ENCODE measurements at regions not wholly inside any gene's neighbourhood (a gene's known extent, or its start where the extent isn't known, plus 50 kb on each side); places are given as distances from the start of the nearest gene placed in this dataset.

DNA sequence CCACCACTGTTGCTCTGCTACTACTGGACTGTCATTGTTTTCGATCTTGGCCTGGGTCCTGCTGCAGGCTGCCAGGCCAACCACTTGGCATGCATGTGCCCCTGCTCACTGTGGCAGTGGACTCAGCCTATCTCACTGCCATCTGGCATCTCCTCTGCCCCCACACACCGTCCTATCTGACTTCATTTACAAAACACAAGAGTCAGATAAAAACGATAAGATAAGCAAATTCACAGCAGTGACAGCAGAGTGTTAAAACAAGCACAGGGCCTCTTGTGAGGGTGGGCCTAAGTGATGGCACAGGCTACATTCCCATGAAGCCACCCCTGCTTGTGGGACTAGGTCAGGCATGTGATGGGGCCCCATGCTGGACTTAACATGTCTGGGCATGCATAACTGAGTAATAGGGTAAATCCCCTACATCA, 68.1 kb downstream of the CRYGS start:
- no peaks in the 10 kb centered on the region; the same call in 1 of the 2 replicates for H3K27me3 Mint-ChIP-seq (ENCODE audit: low read depth)
- ChIA-PET CTCF (no interaction called here), POLR2A (no interaction called here)
- TF ChIP-seq, protein P1, sequence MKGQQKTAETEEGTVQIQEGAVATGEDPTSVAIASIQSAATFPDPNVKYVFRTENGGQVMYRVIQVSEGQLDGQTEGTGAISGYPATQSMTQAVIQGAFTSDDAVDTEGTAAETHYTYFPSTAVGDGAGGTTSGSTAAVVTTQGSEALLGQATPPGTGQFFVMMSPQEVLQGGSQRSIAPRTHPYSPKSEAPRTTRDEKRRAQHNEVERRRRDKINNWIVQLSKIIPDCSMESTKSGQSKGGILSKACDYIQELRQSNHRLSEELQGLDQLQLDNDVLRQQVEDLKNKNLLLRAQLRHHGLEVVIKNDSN (CRISPR knock-in tag; IDR thresholded peaks at IDR 0.05), result no peak
- TF ChIP-seq SMAD3 (CRISPR knock-in tag; IDR thresholded peaks at IDR 0.05; ENCODE audit: borderline replicate concordance) (no peak), CREB1 (CRISPR knock-in tag; IDR thresholded peaks at IDR 0.05) (no peak)
- TF ChIP-seq, protein P2, sequence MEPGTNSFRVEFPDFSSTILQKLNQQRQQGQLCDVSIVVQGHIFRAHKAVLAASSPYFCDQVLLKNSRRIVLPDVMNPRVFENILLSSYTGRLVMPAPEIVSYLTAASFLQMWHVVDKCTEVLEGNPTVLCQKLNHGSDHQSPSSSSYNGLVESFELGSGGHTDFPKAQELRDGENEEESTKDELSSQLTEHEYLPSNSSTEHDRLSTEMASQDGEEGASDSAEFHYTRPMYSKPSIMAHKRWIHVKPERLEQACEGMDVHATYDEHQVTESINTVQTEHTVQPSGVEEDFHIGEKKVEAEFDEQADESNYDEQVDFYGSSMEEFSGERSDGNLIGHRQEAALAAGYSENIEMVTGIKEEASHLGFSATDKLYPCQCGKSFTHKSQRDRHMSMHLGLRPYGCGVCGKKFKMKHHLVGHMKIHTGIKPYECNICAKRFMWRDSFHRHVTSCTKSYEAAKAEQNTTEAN (CRISPR knock-in tag; IDR thresholded peaks at IDR 0.05), result no peak
- no peak overlapping the region for H3K27ac Mint-ChIP-seq
- ATAC-seq, result no peak
- no peak overlapping the region for H3K4me3 Mint-ChIP-seq
- no peak for DNase-seq (ENCODE audit: low spot score)
- no peaks in the 10 kb centered on the region for H3K36me3 Mint-ChIP-seq
- peaks cover 2% of the 10 kb centered on the region; the same call in 1 of the 2 replicates for H3K4me1 Mint-ChIP-seq
- H3K9me3 Mint-ChIP-seq, result no peaks in the 10 kb centered on the region

DNA sequence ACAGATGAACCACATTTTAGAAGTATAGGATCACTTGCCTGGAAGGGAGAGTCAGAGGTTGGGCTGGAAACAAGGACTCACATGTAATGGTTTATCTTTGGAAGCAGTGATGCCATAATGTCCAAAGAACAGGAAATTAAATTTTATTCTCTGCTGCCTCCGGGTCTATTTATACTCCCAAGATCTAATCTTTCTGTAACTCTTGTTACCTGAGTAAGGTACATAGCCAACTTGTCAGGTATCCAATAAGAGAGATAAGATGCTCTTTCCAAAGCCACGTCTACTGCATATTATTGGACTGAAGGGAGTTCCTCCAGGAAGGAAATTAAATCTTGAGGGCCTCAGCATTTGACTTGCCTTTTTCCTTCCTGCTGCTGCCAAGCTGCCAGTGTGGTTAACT, 71.0 kb downstream of the CRYGS start:
- no peak for ATAC-seq
- DNase-seq (ENCODE audit: low spot score), result no peak
- POLR2A ChIA-PET, result no interaction called here
- Mint-ChIP-seq H3K36me3 (no peaks in the 10 kb centered on the region), H3K27me3 (ENCODE audit: low read depth) (no peaks in the 10 kb centered on the region; the same call in 1 of the 2 replicates), H3K27ac (no peak overlapping the region), H3K4me1 (peaks cover 2% of the 10 kb centered on the region; the same call in 1 of the 2 replicates), H3K9me3 (no peaks in the 10 kb centered on the region), H3K4me3 (no peak overlapping the region)
- CTCF ChIA-PET, result no interaction called here
- TF ChIP-seq, protein P3, sequence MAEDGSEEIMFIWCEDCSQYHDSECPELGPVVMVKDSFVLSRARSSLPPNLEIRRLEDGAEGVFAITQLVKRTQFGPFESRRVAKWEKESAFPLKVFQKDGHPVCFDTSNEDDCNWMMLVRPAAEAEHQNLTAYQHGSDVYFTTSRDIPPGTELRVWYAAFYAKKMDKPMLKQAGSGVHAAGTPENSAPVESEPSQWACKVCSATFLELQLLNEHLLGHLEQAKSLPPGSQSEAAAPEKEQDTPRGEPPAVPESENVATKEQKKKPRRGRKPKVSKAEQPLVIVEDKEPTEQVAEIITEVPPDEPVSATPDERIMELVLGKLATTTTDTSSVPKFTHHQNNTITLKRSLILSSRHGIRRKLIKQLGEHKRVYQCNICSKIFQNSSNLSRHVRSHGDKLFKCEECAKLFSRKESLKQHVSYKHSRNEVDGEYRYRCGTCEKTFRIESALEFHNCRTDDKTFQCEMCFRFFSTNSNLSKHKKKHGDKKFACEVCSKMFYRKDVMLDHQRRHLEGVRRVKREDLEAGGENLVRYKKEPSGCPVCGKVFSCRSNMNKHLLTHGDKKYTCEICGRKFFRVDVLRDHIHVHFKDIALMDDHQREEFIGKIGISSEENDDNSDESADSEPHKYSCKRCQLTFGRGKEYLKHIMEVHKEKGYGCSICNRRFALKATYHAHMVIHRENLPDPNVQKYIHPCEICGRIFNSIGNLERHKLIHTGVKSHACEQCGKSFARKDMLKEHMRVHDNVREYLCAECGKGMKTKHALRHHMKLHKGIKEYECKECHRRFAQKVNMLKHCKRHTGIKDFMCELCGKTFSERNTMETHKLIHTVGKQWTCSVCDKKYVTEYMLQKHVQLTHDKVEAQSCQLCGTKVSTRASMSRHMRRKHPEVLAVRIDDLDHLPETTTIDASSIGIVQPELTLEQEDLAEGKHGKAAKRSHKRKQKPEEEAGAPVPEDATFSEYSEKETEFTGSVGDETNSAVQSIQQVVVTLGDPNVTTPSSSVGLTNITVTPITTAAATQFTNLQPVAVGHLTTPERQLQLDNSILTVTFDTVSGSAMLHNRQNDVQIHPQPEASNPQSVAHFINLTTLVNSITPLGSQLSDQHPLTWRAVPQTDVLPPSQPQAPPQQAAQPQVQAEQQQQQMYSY (CRISPR knock-in tag; IDR thresholded peaks at IDR 0.05), result no peak
- TF ChIP-seq, protein P4, sequence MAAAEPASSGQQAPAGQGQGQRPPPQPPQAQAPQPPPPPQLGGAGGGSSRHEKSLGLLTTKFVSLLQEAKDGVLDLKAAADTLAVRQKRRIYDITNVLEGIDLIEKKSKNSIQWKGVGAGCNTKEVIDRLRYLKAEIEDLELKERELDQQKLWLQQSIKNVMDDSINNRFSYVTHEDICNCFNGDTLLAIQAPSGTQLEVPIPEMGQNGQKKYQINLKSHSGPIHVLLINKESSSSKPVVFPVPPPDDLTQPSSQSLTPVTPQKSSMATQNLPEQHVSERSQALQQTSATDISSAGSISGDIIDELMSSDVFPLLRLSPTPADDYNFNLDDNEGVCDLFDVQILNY (CRISPR knock-in tag; IDR thresholded peaks at IDR 0.05), result no peak
- TF ChIP-seq, protein P5, sequence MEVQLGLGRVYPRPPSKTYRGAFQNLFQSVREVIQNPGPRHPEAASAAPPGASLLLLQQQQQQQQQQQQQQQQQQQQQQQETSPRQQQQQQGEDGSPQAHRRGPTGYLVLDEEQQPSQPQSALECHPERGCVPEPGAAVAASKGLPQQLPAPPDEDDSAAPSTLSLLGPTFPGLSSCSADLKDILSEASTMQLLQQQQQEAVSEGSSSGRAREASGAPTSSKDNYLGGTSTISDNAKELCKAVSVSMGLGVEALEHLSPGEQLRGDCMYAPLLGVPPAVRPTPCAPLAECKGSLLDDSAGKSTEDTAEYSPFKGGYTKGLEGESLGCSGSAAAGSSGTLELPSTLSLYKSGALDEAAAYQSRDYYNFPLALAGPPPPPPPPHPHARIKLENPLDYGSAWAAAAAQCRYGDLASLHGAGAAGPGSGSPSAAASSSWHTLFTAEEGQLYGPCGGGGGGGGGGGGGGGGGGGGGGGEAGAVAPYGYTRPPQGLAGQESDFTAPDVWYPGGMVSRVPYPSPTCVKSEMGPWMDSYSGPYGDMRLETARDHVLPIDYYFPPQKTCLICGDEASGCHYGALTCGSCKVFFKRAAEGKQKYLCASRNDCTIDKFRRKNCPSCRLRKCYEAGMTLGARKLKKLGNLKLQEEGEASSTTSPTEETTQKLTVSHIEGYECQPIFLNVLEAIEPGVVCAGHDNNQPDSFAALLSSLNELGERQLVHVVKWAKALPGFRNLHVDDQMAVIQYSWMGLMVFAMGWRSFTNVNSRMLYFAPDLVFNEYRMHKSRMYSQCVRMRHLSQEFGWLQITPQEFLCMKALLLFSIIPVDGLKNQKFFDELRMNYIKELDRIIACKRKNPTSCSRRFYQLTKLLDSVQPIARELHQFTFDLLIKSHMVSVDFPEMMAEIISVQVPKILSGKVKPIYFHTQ (CRISPR knock-in tag; IDR thresholded peaks at IDR 0.05), result no peak

DNA sequence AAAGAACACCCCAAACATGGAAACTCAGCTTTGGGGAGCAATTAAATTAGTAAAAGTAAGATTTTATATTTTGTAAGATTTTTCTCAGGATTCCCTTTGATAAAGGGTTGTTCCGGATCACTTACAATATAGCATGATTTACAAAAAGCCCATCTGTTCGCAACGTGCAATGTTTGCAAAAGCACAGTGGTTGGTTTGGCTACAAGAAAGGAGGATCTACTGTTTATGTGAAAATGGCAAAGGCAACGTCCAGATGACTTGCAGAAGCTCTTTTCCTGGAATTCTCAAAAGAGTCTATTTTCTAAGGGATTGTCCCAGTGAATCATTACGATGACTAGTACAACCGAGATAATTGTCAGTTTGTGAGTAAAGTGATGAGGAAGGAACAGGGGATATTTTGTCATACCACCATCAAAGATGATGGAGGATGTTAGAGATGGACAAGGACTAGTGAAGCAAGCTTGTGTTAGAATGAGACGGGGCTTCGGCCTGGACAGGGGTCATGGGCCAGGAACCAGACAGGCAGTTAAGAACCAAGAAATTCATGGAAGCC, 71.6 kb downstream of the CRYGS start:
- Mint-ChIP-seq H3K27ac (no peak overlapping the region), H3K4me3 (no peak overlapping the region), H3K27me3 (ENCODE audit: low read depth) (no peaks in the 10 kb centered on the region; the same call in 1 of the 2 replicates), H3K4me1 (peaks cover 2% of the 10 kb centered on the region; the same call in 1 of the 2 replicates), H3K36me3 (no peaks in the 10 kb centered on the region), H3K9me3 (no peaks in the 10 kb centered on the region)
- ChIA-PET POLR2A (no interaction called here), CTCF (interaction anchor here (1.1 kb wide), 1 partner anchor 469 kb away, joined by 3 read pairs; no protein-coding TSS in a partner anchor)
- DNase-seq (ENCODE audit: low spot score), result no peak
- no peak for ATAC-seq
- TF ChIP-seq, protein P6, sequence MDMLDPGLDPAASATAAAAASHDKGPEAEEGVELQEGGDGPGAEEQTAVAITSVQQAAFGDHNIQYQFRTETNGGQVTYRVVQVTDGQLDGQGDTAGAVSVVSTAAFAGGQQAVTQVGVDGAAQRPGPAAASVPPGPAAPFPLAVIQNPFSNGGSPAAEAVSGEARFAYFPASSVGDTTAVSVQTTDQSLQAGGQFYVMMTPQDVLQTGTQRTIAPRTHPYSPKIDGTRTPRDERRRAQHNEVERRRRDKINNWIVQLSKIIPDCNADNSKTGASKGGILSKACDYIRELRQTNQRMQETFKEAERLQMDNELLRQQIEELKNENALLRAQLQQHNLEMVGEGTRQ (CRISPR knock-in tag; IDR thresholded peaks at IDR 0.05), result no peak
- TF ChIP-seq GRHL2 (CRISPR knock-in tag; IDR thresholded peaks at IDR 0.05; ENCODE audit: insufficient replicate concordance, severe bottlenecking) (no peak), NFYB (CRISPR knock-in tag; conservative IDR thresholded peaks at IDR 0.05; ENCODE audit: low read depth) (no peak), TCF7 (CRISPR knock-in tag; IDR thresholded peaks at IDR 0.05; ENCODE audit: low read depth) (no peak), FOXP1 (CRISPR knock-in tag; IDR thresholded peaks at IDR 0.05; ENCODE audit: borderline replicate concordance) (no peak), NFATC4 (CRISPR knock-in tag; IDR thresholded peaks at IDR 0.05) (no peak)
- TF ChIP-seq, protein P7, sequence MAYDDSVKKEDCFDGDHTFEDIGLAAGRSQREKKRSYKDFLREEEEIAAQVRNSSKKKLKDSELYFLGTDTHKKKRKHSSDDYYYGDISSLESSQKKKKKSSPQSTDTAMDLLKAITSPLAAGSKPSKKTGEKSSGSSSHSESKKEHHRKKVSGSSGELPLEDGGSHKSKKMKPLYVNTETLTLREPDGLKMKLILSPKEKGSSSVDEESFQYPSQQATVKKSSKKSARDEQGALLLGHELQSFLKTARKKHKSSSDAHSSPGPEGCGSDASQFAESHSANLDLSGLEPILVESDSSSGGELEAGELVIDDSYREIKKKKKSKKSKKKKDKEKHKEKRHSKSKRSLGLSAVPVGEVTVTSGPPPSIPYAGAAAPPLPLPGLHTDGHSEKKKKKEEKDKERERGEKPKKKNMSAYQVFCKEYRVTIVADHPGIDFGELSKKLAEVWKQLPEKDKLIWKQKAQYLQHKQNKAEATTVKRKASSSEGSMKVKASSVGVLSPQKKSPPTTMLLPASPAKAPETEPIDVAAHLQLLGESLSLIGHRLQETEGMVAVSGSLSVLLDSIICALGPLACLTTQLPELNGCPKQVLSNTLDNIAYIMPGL (CRISPR knock-in tag; IDR thresholded peaks at IDR 0.05), result no peak
- TF ChIP-seq, protein P8, sequence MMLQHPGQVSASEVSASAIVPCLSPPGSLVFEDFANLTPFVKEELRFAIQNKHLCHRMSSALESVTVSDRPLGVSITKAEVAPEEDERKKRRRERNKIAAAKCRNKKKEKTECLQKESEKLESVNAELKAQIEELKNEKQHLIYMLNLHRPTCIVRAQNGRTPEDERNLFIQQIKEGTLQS (CRISPR knock-in tag; conservative IDR thresholded peaks at IDR 0.05), result no peak
- TF ChIP-seq, protein P9, sequence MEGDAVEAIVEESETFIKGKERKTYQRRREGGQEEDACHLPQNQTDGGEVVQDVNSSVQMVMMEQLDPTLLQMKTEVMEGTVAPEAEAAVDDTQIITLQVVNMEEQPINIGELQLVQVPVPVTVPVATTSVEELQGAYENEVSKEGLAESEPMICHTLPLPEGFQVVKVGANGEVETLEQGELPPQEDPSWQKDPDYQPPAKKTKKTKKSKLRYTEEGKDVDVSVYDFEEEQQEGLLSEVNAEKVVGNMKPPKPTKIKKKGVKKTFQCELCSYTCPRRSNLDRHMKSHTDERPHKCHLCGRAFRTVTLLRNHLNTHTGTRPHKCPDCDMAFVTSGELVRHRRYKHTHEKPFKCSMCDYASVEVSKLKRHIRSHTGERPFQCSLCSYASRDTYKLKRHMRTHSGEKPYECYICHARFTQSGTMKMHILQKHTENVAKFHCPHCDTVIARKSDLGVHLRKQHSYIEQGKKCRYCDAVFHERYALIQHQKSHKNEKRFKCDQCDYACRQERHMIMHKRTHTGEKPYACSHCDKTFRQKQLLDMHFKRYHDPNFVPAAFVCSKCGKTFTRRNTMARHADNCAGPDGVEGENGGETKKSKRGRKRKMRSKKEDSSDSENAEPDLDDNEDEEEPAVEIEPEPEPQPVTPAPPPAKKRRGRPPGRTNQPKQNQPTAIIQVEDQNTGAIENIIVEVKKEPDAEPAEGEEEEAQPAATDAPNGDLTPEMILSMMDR (IDR thresholded peaks at IDR 0.05), result no peak

All from WTC11 (cell line).